GM18868 (cell line): ENCODE measurements at regions not wholly inside any gene's neighbourhood (a gene's known extent, or its start where the extent isn't known, plus 50 kb on each side); places are given as distances from the start of the nearest gene placed in this dataset.
"Not testable (repeated sequence)": the region's sequence is repeated elsewhere in the genome, so short reads cannot be mapped to it uniquely, and the experiment has no call there.

Source experiments
- ATAC-seq: cut with Tn5 transposase; IDR thresholded peaks from one replicate; pipeline ENCODE4 v1.9.1; 2021; ENCODE audit warnings: mild to moderate bottlenecking, moderate library complexity; ENCODE audit not compliant: unreplicated experiment

GRCh38 chr10:71015674-71016073, 127.3 kb upstream of the PCBD1 start:
- no peak for ATAC-seq

GRCh38 chr10:71020061-71020460, 131.7 kb upstream of the PCBD1 start:
- ATAC-seq = not testable (repeated sequence)

- no peak for ATAC-seq
These were observed 133.0 kb upstream of the PCBD1 start for GRCh38 chr10:71021402-71021801.

- ATAC-seq = no peak
These were observed 135.4 kb upstream of the PCBD1 start for GRCh38 chr10:71023704-71024283.

- ATAC-seq = no peak
These were observed 136.1 kb upstream of the PCBD1 start for GRCh38 chr10:71024490-71024889.

- no peak for ATAC-seq
These were observed 137.2 kb upstream of the PCBD1 start for GRCh38 chr10:71025535-71025934.

GRCh38 chr10:71028066-71028465, 139.7 kb upstream of the PCBD1 start:
- no peak for ATAC-seq

- no peak for ATAC-seq
These were observed 141.1 kb upstream of the PCBD1 start for GRCh38 chr10:71029411-71029892.

- no peak for ATAC-seq
These were observed 141.5 kb upstream of the PCBD1 start for GRCh38 chr10:71029907-71030306.

GRCh38 chr10:71031026-71031425, 142.7 kb upstream of the PCBD1 start:
- ATAC-seq = no peak

GRCh38 chr10:71031603-71032002, 143.2 kb upstream of the PCBD1 start:
- ATAC-seq = no peak

- no peak for ATAC-seq
These were observed 144.5 kb upstream of the PCBD1 start for GRCh38 chr10:71032887-71033286.

- ATAC-seq = no peak
These were observed 145.1 kb upstream of the PCBD1 start for GRCh38 chr10:71033396-71033980.

- no peak for ATAC-seq
These were observed 147.3 kb upstream of the PCBD1 start for GRCh38 chr10:71035511-71036296.

- ATAC-seq = no peak
These were observed 148.1 kb upstream of the PCBD1 start for GRCh38 chr10:71036297-71036966.

GRCh38 chr10:71038091-71038633, 149.8 kb upstream of the PCBD1 start:
- no peak for ATAC-seq

- ATAC-seq = no peak
These were observed 150.6 kb upstream of the PCBD1 start for GRCh38 chr10:71038921-71039320.

- no peak for ATAC-seq
These were observed 151.2 kb upstream of the PCBD1 start for GRCh38 chr10:71039551-71039950.

GRCh38 chr10:71040343-71040742, 152.0 kb upstream of the PCBD1 start:
- no peak for ATAC-seq

GRCh38 chr10:71040846-71041605, 152.7 kb upstream of the PCBD1 start:
- no peak for ATAC-seq

GRCh38 chr10:71042216-71042615, 153.9 kb upstream of the PCBD1 start:
- ATAC-seq = no peak
